GM23338 (cell line): ENCODE measurements at regions not wholly inside any gene's neighbourhood (a gene's known extent, or its start where the extent isn't known, plus 50 kb on each side); places are given as distances from the start of the nearest gene placed in this dataset.

ENCODE experiments used
- POLR2AphosphoS5 ChIP-seq: IDR thresholded peaks from 2 replicates; pipeline ENCODE4 v1.6.1; 2016; ENCODE audit warnings: antibody characterized with exemption, low read depth
- TF ChIP-seq, protein P1 (sequence below): IDR thresholded peaks from one replicate; pipeline ENCODE4 v1.6.1; 2018; ENCODE audit warnings: antibody characterized with exemption; ENCODE audit not compliant: unreplicated experiment
- TF ChIP-seq, protein P2 (sequence below), 2 experiments: fragments of 200-600 bp in 1 of 2; sonication (generic) in 1 of 2; conservative IDR thresholded peaks; 2 replicates each; pipeline versions ENCODE4 v1.5.1 to v1.6.1; 2016 to 2017; ENCODE audit warnings: antibody characterized with exemption in 2 of 2, low read depth in 2 of 2, mild to moderate bottlenecking in 2 of 2, moderate library complexity in 1 of 2
- TF ChIP-seq, protein P3 (sequence below): IDR thresholded peaks from 2 replicates; pipeline ENCODE4 v1.6.1; 2016; ENCODE audit warnings: antibody characterized with exemption

DNA sequence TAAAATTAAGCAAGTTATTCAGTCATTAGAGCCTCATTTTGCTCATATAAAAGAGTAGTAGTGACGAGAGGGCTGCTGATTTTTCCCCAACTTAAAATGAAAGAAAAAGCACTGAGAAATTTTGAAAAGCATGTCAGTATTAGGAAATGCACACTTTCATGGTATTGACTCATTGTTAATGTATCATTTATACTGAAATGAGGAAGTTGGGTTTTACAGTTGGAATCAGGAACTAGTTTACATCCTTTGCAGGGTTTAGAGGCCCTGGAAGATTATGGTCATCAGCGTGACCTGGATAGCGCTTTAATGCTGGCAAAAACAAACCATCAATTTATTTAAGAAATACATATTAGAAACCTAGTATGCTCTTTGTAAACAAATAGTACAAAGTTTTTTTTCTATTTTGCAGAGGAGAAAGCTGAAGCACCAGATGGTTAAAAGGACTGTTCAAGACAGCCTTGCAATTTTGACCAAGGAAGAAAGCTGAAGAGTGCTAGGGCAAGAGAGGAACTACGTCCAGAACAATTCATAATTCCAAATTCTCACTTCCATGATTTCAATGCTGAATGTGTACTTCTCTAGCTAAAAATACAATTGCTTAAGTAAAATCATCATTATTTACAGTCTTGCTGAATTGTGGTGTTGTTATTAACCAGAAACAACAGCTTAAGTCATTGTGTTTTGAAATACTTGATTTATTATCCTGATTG lies 94.8 kb upstream of the SGIP1 start:
- TF ChIP-seq, protein P1, sequence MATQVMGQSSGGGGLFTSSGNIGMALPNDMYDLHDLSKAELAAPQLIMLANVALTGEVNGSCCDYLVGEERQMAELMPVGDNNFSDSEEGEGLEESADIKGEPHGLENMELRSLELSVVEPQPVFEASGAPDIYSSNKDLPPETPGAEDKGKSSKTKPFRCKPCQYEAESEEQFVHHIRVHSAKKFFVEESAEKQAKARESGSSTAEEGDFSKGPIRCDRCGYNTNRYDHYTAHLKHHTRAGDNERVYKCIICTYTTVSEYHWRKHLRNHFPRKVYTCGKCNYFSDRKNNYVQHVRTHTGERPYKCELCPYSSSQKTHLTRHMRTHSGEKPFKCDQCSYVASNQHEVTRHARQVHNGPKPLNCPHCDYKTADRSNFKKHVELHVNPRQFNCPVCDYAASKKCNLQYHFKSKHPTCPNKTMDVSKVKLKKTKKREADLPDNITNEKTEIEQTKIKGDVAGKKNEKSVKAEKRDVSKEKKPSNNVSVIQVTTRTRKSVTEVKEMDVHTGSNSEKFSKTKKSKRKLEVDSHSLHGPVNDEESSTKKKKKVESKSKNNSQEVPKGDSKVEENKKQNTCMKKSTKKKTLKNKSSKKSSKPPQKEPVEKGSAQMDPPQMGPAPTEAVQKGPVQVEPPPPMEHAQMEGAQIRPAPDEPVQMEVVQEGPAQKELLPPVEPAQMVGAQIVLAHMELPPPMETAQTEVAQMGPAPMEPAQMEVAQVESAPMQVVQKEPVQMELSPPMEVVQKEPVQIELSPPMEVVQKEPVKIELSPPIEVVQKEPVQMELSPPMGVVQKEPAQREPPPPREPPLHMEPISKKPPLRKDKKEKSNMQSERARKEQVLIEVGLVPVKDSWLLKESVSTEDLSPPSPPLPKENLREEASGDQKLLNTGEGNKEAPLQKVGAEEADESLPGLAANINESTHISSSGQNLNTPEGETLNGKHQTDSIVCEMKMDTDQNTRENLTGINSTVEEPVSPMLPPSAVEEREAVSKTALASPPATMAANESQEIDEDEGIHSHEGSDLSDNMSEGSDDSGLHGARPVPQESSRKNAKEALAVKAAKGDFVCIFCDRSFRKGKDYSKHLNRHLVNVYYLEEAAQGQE: no peak
- TF ChIP-seq, protein P2, sequence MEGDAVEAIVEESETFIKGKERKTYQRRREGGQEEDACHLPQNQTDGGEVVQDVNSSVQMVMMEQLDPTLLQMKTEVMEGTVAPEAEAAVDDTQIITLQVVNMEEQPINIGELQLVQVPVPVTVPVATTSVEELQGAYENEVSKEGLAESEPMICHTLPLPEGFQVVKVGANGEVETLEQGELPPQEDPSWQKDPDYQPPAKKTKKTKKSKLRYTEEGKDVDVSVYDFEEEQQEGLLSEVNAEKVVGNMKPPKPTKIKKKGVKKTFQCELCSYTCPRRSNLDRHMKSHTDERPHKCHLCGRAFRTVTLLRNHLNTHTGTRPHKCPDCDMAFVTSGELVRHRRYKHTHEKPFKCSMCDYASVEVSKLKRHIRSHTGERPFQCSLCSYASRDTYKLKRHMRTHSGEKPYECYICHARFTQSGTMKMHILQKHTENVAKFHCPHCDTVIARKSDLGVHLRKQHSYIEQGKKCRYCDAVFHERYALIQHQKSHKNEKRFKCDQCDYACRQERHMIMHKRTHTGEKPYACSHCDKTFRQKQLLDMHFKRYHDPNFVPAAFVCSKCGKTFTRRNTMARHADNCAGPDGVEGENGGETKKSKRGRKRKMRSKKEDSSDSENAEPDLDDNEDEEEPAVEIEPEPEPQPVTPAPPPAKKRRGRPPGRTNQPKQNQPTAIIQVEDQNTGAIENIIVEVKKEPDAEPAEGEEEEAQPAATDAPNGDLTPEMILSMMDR (conservative IDR thresholded peaks at IDR 0.05; ENCODE audit: low read depth in 2 of 2): no peak
- no peak for TF ChIP-seq POLR2AphosphoS5
- TF ChIP-seq, protein P3, sequence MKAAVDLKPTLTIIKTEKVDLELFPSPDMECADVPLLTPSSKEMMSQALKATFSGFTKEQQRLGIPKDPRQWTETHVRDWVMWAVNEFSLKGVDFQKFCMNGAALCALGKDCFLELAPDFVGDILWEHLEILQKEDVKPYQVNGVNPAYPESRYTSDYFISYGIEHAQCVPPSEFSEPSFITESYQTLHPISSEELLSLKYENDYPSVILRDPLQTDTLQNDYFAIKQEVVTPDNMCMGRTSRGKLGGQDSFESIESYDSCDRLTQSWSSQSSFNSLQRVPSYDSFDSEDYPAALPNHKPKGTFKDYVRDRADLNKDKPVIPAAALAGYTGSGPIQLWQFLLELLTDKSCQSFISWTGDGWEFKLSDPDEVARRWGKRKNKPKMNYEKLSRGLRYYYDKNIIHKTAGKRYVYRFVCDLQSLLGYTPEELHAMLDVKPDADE: no peak
